ENCODE measurements at regions not wholly inside any gene's neighbourhood (a gene's known extent, or its start where the extent isn't known, plus 50 kb on each side); places are given as distances from the start of the nearest gene placed in this dataset.
"Not testable (repeated sequence)": the region's sequence is repeated elsewhere in the genome, so short reads cannot be mapped to it uniquely, and the experiment has no call there.

DNA sequence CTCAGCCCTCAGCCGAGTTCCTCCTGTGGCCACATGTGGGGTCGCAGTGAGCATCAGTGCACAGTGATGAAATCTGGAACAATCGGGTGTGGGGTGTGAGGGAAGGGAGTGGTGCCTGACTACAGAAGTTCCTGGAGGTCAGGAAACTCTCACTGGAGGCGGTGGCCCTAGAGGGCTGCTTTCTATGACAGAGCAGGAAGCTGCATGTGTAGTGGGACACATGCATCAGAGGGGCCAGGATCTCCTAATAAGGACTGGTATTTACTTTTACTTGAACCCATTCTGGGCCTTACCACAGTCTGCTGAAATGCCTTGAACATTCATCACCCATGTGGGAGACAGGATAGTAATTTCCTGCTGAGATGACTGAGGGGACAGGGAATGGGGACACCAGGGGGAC, 952.0 kb downstream of the SPATA31A6 start:
- not testable (repeated sequence) for TF ChIP-seq MLX (CRISPR knock-in tag; IDR thresholded peaks at IDR 0.05); JUN (CRISPR knock-in tag; IDR thresholded peaks at IDR 0.05); ZBED4 (CRISPR knock-in tag; IDR thresholded peaks at IDR 0.05; ENCODE audit: borderline replicate concordance); ZFP1 (CRISPR knock-in tag; IDR thresholded peaks at IDR 0.05); ZNF468 (CRISPR knock-in tag; IDR thresholded peaks at IDR 0.05); ZNF274 (CRISPR knock-in tag; IDR thresholded peaks at IDR 0.05); IRF1 (CRISPR knock-in tag; IDR thresholded peaks at IDR 0.05; ENCODE audit: low read depth); JUND (CRISPR knock-in tag; IDR thresholded peaks at IDR 0.05); NRL (CRISPR knock-in tag; IDR thresholded peaks at IDR 0.05; ENCODE audit: borderline replicate concordance); GTF2F1 (IDR thresholded peaks at IDR 0.05; ENCODE audit: low read length); IKZF5 (CRISPR knock-in tag; IDR thresholded peaks at IDR 0.05)
- TF ChIP-seq, protein P1, sequence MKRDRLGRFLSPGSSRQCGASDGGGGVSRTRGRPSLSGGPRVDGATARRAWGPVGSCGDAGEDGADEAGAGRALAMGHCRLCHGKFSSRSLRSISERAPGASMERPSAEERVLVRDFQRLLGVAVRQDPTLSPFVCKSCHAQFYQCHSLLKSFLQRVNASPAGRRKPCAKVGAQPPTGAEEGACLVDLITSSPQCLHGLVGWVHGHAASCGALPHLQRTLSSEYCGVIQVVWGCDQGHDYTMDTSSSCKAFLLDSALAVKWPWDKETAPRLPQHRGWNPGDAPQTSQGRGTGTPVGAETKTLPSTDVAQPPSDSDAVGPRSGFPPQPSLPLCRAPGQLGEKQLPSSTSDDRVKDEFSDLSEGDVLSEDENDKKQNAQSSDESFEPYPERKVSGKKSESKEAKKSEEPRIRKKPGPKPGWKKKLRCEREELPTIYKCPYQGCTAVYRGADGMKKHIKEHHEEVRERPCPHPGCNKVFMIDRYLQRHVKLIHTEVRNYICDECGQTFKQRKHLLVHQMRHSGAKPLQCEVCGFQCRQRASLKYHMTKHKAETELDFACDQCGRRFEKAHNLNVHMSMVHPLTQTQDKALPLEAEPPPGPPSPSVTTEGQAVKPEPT (CRISPR knock-in tag; IDR thresholded peaks at IDR 0.05; ENCODE audit: low read depth): not testable (repeated sequence)
- TF ChIP-seq, protein P2, sequence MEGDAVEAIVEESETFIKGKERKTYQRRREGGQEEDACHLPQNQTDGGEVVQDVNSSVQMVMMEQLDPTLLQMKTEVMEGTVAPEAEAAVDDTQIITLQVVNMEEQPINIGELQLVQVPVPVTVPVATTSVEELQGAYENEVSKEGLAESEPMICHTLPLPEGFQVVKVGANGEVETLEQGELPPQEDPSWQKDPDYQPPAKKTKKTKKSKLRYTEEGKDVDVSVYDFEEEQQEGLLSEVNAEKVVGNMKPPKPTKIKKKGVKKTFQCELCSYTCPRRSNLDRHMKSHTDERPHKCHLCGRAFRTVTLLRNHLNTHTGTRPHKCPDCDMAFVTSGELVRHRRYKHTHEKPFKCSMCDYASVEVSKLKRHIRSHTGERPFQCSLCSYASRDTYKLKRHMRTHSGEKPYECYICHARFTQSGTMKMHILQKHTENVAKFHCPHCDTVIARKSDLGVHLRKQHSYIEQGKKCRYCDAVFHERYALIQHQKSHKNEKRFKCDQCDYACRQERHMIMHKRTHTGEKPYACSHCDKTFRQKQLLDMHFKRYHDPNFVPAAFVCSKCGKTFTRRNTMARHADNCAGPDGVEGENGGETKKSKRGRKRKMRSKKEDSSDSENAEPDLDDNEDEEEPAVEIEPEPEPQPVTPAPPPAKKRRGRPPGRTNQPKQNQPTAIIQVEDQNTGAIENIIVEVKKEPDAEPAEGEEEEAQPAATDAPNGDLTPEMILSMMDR (CRISPR knock-in tag; IDR thresholded peaks at IDR 0.05): not testable (repeated sequence)
